ENCODE measurements at regions not wholly inside any gene's neighbourhood (a gene's known extent, or its start where the extent isn't known, plus 50 kb on each side); places are given as distances from the start of the nearest gene placed in this dataset.

DNA sequence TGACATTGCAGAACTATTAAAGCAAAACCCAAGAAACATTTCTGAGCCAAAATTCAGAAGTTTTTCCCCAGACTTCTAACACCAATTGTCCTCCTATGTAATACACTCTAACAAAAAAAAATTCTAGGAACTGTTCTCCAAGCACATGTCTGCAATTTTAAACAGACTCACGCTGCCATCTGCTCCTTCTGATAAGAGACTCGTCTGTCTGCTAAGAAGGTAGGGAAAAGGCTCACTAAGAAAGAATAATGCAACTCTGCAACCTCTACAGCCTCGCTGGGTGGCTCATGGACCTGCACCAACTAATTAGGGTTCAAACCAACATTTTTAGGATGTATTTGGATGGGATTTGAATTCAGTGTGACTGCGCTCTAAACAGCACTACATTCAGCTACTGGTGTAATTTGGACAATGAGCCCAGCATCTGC is 366.5 kb downstream of the DSC3 start:
- dilution Hi-C loops (cut with MboI; ENCODE audit: extremely low pct_ligation_motif_present, low sequenced_read_pairs), result no loop called here
- DNase-seq (ENCODE audit: low read depth, low spot score), result no peak

DNA sequence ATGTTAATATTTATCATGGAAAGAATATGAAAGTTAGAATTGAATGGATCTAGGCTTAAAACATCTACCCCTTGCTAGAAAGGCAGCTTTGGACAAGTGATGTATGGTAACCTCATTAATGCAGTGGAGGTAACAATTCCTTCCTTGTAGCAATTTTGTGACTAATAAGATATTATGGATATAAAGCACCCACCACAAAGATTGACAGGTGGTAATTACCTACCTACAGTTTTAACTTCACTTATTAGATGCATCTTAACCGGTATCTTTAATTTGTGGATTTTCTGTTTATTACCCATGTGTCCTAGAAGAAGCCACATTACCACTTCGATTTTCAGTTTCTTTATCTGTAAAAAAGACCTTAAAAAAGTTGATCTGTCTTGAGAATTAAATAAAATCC is 367.0 kb downstream of the DSC3 start:
- DNase-seq (ENCODE audit: low read depth, low spot score), result no peak
- Histone ChIP-seq H3K4me1 (ENCODE audit: control insufficient read depth, extremely low read depth, insufficient read depth, low read length) (no peaks in the 10 kb centered on the region), H4K20me1 (ENCODE audit: control insufficient read depth, extremely low read depth, insufficient read depth, low read length) (no peaks in the 10 kb centered on the region), H3K4me3 (ENCODE audit: control insufficient read depth in 2 of 3, extremely low read depth in 1 of 3, insufficient read depth in 2 of 3, low read depth in 1 of 3, low read length in 3 of 3) (no peak overlapping the region), H3K9me1 (ENCODE audit: control insufficient read depth, extremely low read depth, insufficient read depth, low read length) (no peaks in the 10 kb centered on the region), H2AFZ (ENCODE audit: control insufficient read depth, low read length) (no peak overlapping the region), H3K79me2 (ENCODE audit: control insufficient read depth, insufficient read depth, low read length) (no peaks in the 10 kb centered on the region), H3K27me3 (ENCODE audit: control insufficient read depth, extremely low read depth, insufficient read depth, low read length) (no peaks in the 10 kb centered on the region), H3K36me3 (ENCODE audit: control insufficient read depth in 2 of 2, extremely low read depth in 1 of 2, insufficient read depth in 2 of 2, low read length in 2 of 2) (no peaks in the 10 kb centered on the region), H3K9me3 (ENCODE audit: control insufficient read depth, low read depth, low read length) (no peaks in the 10 kb centered on the region), H3K9ac (ENCODE audit: control insufficient read depth, extremely low read depth, insufficient read depth, low read length) (no peak overlapping the region), H3K27ac (ENCODE audit: control insufficient read depth, insufficient read depth, low read length) (no peak overlapping the region), H3K4me2 (ENCODE audit: control insufficient read depth, extremely low read depth, insufficient read depth, low read depth, low read length) (no peak overlapping the region)
- no peak for FAIRE-seq
- TF ChIP-seq CTCF (optimal IDR thresholded peaks at IDR 0.05 in 1 of 3, IDR thresholded peaks at IDR 0.05 in 1 of 3, conservative IDR thresholded peaks at IDR 0.05 in 1 of 3; ENCODE audit: extremely low read depth in 1 of 3, insufficient read depth in 2 of 3, low read length in 3 of 3), result no peak
- no peak for TF ChIP-seq EZH2 (IDR thresholded peaks at IDR 0.05; ENCODE audit: low read length)
- dilution Hi-C loops (cut with MboI; ENCODE audit: extremely low pct_ligation_motif_present, low sequenced_read_pairs), result no loop called here

More for the DNA sequence above, 366.5 kb downstream of the DSC3 start:
- TF ChIP-seq EZH2 (IDR thresholded peaks at IDR 0.05; ENCODE audit: low read length) (no peak), CTCF (optimal IDR thresholded peaks at IDR 0.05 in 1 of 3, IDR thresholded peaks at IDR 0.05 in 1 of 3, conservative IDR thresholded peaks at IDR 0.05 in 1 of 3; ENCODE audit: extremely low read depth in 1 of 3, insufficient read depth in 2 of 3, low read length in 3 of 3) (no peak)
- Histone ChIP-seq H3K9ac (ENCODE audit: control insufficient read depth, extremely low read depth, insufficient read depth, low read length) (no peak overlapping the region), H4K20me1 (ENCODE audit: control insufficient read depth, extremely low read depth, insufficient read depth, low read length) (no peaks in the 10 kb centered on the region), H3K9me1 (ENCODE audit: control insufficient read depth, extremely low read depth, insufficient read depth, low read length) (no peaks in the 10 kb centered on the region), H3K79me2 (ENCODE audit: control insufficient read depth, insufficient read depth, low read length) (no peaks in the 10 kb centered on the region), H3K27ac (ENCODE audit: control insufficient read depth, insufficient read depth, low read length) (no peak overlapping the region), H3K36me3 (ENCODE audit: control insufficient read depth in 2 of 2, extremely low read depth in 1 of 2, insufficient read depth in 2 of 2, low read length in 2 of 2) (no peaks in the 10 kb centered on the region), H3K4me3 (ENCODE audit: control insufficient read depth in 2 of 3, extremely low read depth in 1 of 3, insufficient read depth in 2 of 3, low read depth in 1 of 3, low read length in 3 of 3) (no peak overlapping the region), H3K4me1 (ENCODE audit: control insufficient read depth, extremely low read depth, insufficient read depth, low read length) (no peaks in the 10 kb centered on the region), H3K9me3 (ENCODE audit: control insufficient read depth, low read depth, low read length) (no peaks in the 10 kb centered on the region), H3K4me2 (ENCODE audit: control insufficient read depth, extremely low read depth, insufficient read depth, low read depth, low read length) (no peak overlapping the region), H2AFZ (ENCODE audit: control insufficient read depth, low read length) (no peak overlapping the region), H3K27me3 (ENCODE audit: control insufficient read depth, extremely low read depth, insufficient read depth, low read length) (no peaks in the 10 kb centered on the region)
- no peak for FAIRE-seq

Measured in keratinocyte (primary cell).